H1 (cell line): ENCODE measurements at regions not wholly inside any gene's neighbourhood (a gene's known extent, or its start where the extent isn't known, plus 50 kb on each side); places are given as distances from the start of the nearest gene placed in this dataset.
"Not testable (repeated sequence)": the region's sequence is repeated elsewhere in the genome, so short reads cannot be mapped to it uniquely, and the experiment has no call there.

Experiments used
- CTCF ChIA-PET: fragments of 300-600 bp; sonication (Branson Sonifier 250); formaldehyde crosslinking; loops from one replicate; lab custom pipeline; 2021; ENCODE audit not compliant: partially characterized antibody; lab: Charles Lee
- POLR2A ChIA-PET: fragments of 300-600 bp; sonication (Branson Sonifier 250); formaldehyde crosslinking; loops from one replicate; lab custom pipeline; 2021; ENCODE audit warnings: inconsistent platforms; ENCODE audit not compliant: partially characterized antibody; lab: Charles Lee
- DNase-seq, 2 experiments: peaks; one replicate each; pipeline versions ENCODE4 v3.0.0 to v3.0.0-alpha.2; 2010 to 2022; ENCODE audit warnings: low spot score in 2 of 2, low read depth in 1 of 2, mixed read lengths in 1 of 2
- FAIRE-seq: peaks from 2 replicates; lab custom pipeline; 2011; peaks lifted over from hg19 to GRCh38; lab: Jason Lieb, UNC
- H2AFZ ChIP-seq: 2 replicates; pipeline ENCODE4 v1.8.1; 2012; ENCODE audit warnings: low read length, inconsistent platforms
- H2AK5ac ChIP-seq: 2 replicates; pipeline ENCODE4 v1.6.1; 2013; ENCODE audit warnings: low read depth, low read length
- H2BK120ac ChIP-seq: replicated peaks from 2 replicates; pipeline ENCODE3; 2013; ENCODE audit warnings: low read depth, low read length, inconsistent platforms
- H2BK12ac ChIP-seq: 2 replicates; pipeline ENCODE4 v1.6.1; 2013; ENCODE audit warnings: low read depth, low read length
- H2BK15ac ChIP-seq: 2 replicates; pipeline ENCODE4 v1.6.1; 2013; ENCODE audit warnings: low read length
- H2BK20ac ChIP-seq: 2 replicates; pipeline ENCODE4 v1.6.1; 2013; ENCODE audit warnings: low read length
- H2BK5ac ChIP-seq: 2 replicates; pipeline ENCODE4 v1.6.1; 2013; ENCODE audit warnings: low read depth, low read length
- H3K14ac ChIP-seq: 2 replicates; pipeline ENCODE4 v1.6.1; 2013; ENCODE audit warnings: inconsistent platforms; ENCODE audit not compliant: insufficient read length
- H3K18ac ChIP-seq: 2 replicates; pipeline ENCODE4 v1.6.1; 2013; ENCODE audit warnings: low read length; ENCODE audit errors: extremely low read depth
- H3K23ac ChIP-seq: 2 replicates; pipeline ENCODE4 v1.6.1; 2013; ENCODE audit warnings: inconsistent platforms; ENCODE audit not compliant: insufficient read length
- H3K23me2 ChIP-seq: 2 replicates; pipeline ENCODE4 v1.6.1; 2013; ENCODE audit warnings: low read depth, low read length
- H3K27ac ChIP-seq: 2 replicates; pipeline ENCODE4 v1.6.1; 2011; ENCODE audit warnings: low read depth, low read length, inconsistent platforms
- H3K27me3 ChIP-seq, 4 experiments: replicated peaks in 1 of 4; 1 replicate in 1 of 4; 2 replicates in 3 of 4; pipeline versions ENCODE4 v1.6.1 to v1.8.1; 2011 to 2013; ENCODE audit warnings: low read length in 3 of 4, mild to moderate bottlenecking in 3 of 4, inconsistent platforms in 2 of 4, mixed read lengths in 2 of 4, moderate library complexity in 1 of 4; ENCODE audit not compliant: control insufficient read depth in 3 of 4, insufficient read depth in 3 of 4; ENCODE audit errors: extremely low read depth in 1 of 4
- H3K36me3 ChIP-seq, 4 experiments: 2 replicates each; pipeline versions ENCODE4 v1.6.1 to v1.8.1; 2011 to 2013; ENCODE audit warnings: mild to moderate bottlenecking in 4 of 4, low read length in 3 of 4, moderate library complexity in 2 of 4, control low read depth in 1 of 4, inconsistent platforms in 1 of 4; ENCODE audit not compliant: insufficient read depth in 4 of 4, control insufficient read depth in 2 of 4
- H3K4ac ChIP-seq: replicated peaks from 2 replicates; pipeline ENCODE3; 2013; ENCODE audit warnings: low read length, low read depth, mixed read lengths, inconsistent platforms; ENCODE audit not compliant: insufficient read length
- H3K4me1 ChIP-seq, 4 experiments: replicated peaks in 1 of 4; 1 replicate in 1 of 4; 2 replicates in 3 of 4; pipeline versions ENCODE4 v1.6.1 to v1.8.1; 2011 to 2013; ENCODE audit warnings: low read length in 3 of 4, inconsistent platforms in 2 of 4, mixed read lengths in 1 of 4; ENCODE audit not compliant: insufficient read depth in 4 of 4, control insufficient read depth in 3 of 4
- H3K4me2 ChIP-seq, 2 experiments: 2 replicates each; pipeline versions ENCODE4 v1.6.1 to v1.8.1; 2011 to 2013; ENCODE audit warnings: low read depth in 2 of 2, low read length in 2 of 2, control low read depth in 1 of 2, inconsistent platforms in 1 of 2, mild to moderate bottlenecking in 1 of 2; ENCODE audit not compliant: insufficient read depth in 1 of 2
- H3K4me3 ChIP-seq, 4 experiments: fragments of 200-600, 300-600 bp in 1 of 4; sonication (generic), shearing (Covaris generic), sonication (Bioruptor Twin) in 1 of 4; 2 replicates each; pipeline versions ENCODE4 v1.5.1 to v1.8.1; 2011 to 2016; ENCODE audit warnings: low read length in 4 of 4, low read depth in 3 of 4, control low read depth in 2 of 4, inconsistent platforms in 2 of 4, mild to moderate bottlenecking in 2 of 4, mixed read lengths in 1 of 4, moderate library complexity in 1 of 4; ENCODE audit not compliant: insufficient read depth in 2 of 4; ENCODE audit errors: extremely low read depth in 1 of 4
- H3K56ac ChIP-seq: replicated peaks from 2 replicates; pipeline ENCODE3; 2013; ENCODE audit warnings: low read depth, mild to moderate bottlenecking, mixed read lengths, low read length, inconsistent platforms; ENCODE audit not compliant: insufficient read length
- H3K79me1 ChIP-seq: 2 replicates; pipeline ENCODE4 v1.6.1; 2013; ENCODE audit warnings: low read depth, low read length, control low read depth
- H3K79me2 ChIP-seq, 2 experiments: 2 replicates each; pipeline versions ENCODE4 v1.6.1 to v1.8.1; 2012 to 2013; ENCODE audit warnings: low read length in 2 of 2, mild to moderate bottlenecking in 2 of 2, inconsistent platforms in 1 of 2; ENCODE audit not compliant: insufficient read depth in 2 of 2, control insufficient read depth in 1 of 2
- H3K9ac ChIP-seq, 4 experiments: replicated peaks in 1 of 4; 1 replicate in 1 of 4; 2 replicates in 3 of 4; pipeline versions ENCODE4 v1.6.1 to v1.8.1; 2011 to 2013; ENCODE audit warnings: low read depth in 3 of 4, low read length in 3 of 4, control low read depth in 2 of 4, mild to moderate bottlenecking in 2 of 4, moderate library complexity in 2 of 4, inconsistent platforms in 1 of 4; ENCODE audit errors: extremely low read depth in 1 of 4
- H3K9me3 ChIP-seq, 2 experiments: 2 replicates each; pipeline versions ENCODE4 v1.6.1 to v1.8.1; 2012 to 2013; ENCODE audit warnings: mild to moderate bottlenecking in 2 of 2, moderate library complexity in 2 of 2, control low read depth in 1 of 2, inconsistent platforms in 1 of 2, low read depth in 1 of 2, low read length in 1 of 2, mixed read lengths in 1 of 2; ENCODE audit not compliant: insufficient read depth in 2 of 2
- H4K20me1 ChIP-seq, 2 experiments: replicated peaks in 1 of 2; 2 replicates each; pipeline versions ENCODE3 to v1.8.1; 2011 to 2013; ENCODE audit warnings: inconsistent platforms in 2 of 2, low read length in 2 of 2, mild to moderate bottlenecking in 1 of 2; ENCODE audit not compliant: insufficient read depth in 2 of 2, control insufficient read depth in 1 of 2
- H4K5ac ChIP-seq: 2 replicates; pipeline ENCODE4 v1.6.1; 2013; ENCODE audit warnings: low read length, low read depth, mixed read lengths, inconsistent platforms; ENCODE audit not compliant: insufficient read length
- H4K8ac ChIP-seq: 2 replicates; pipeline ENCODE4 v1.8.0; 2013; ENCODE audit warnings: mild to moderate bottlenecking, moderate library complexity, low read length, inconsistent platforms; ENCODE audit not compliant: insufficient read depth; ENCODE audit errors: extremely low read depth
- H4K91ac ChIP-seq: replicated peaks from 2 replicates; pipeline ENCODE3; 2013; ENCODE audit warnings: low read length, mixed read lengths, inconsistent platforms; ENCODE audit not compliant: insufficient read length
- WGBS, 2 experiments: shearing (Covaris generic) in 1 of 2; methylation state at CpG; one replicate each; pipeline versions ENCODE4 v1.1.6 to v1.1.7; 2013 to 2015; ENCODE audit warnings: low lambda C conversion rate in 2 of 2, mixed read lengths in 2 of 2, inconsistent platforms in 1 of 2, low coverage in 1 of 2, missing lambda C conversion rate in 1 of 2; ENCODE audit not compliant: insufficient replicate concordance in 2 of 2, insufficient coverage in 1 of 2, insufficient read length in 1 of 2; ENCODE audit errors: extremely low coverage in 1 of 2, missing lambda C conversion rate in 1 of 2; 5-methylcytosine and 5-hydroxymethylcytosine counted together

DNA sequence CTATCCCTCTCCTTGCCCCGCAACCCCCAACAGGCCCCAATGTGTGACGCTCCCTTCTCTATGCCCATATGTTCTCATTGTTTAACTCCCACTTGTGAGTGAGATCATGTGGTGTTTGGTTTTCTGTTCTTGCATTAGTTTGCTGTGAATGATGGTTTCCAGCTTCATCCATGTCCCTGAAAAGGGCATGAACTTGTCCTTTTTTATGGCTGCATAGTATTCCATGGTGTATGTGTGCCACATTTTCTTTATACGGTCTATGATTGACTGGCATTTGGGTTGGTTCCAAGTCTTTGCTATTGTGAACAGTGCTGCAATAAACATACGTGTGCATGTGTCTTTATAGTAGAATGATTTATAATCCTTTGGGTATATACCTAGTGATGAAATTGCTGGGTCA is 807.6 kb downstream of the ANKRD7 start:
- H2AK5ac ChIP-seq, H2BK15ac ChIP-seq, H4K5ac ChIP-seq, H3K4ac ChIP-seq, H3K36me3 ChIP-seq, H2BK12ac ChIP-seq, H3K23me2 ChIP-seq, H3K4me2 ChIP-seq, H3K18ac ChIP-seq, H3K79me2 ChIP-seq, H3K56ac ChIP-seq, CTCF ChIA-PET, H3K27ac ChIP-seq, H4K20me1 ChIP-seq, H3K23ac ChIP-seq, H3K27me3 ChIP-seq, H2BK120ac ChIP-seq, H3K79me1 ChIP-seq, H3K9ac ChIP-seq, H2BK20ac ChIP-seq, H4K91ac ChIP-seq, DNase-seq, FAIRE-seq, H3K9me3 ChIP-seq, H3K14ac ChIP-seq, H3K4me1 ChIP-seq, H2AFZ ChIP-seq, H3K4me3 ChIP-seq, H4K8ac ChIP-seq, H2BK5ac ChIP-seq, POLR2A ChIA-PET: not testable (repeated sequence)
- 95% methylated on average over 4 of the region's 4 CpGs; no CpG with 5 or more reads in 1 of the 2 experiments for WGBS, 2 experiments
